Prostate gland (tissue), 2 donors: ENCODE measurements at regions not wholly inside any gene's neighbourhood (a gene's known extent, or its start where the extent isn't known, plus 50 kb on each side); places are given as distances from the start of the nearest gene placed in this dataset.

ENCODE experiments used
- DNase-seq: peaks from one replicate; pipeline ENCODE4 v3.0.0-alpha.2; 2019; ENCODE audit warnings: low spot score
- H3K27ac ChIP-seq, 2 donors: fragments of 200-600 bp; sonication (generic); 2 replicates each; pipeline ENCODE4 v1.5.1; 2017 to 2019
- H3K27me3 ChIP-seq: fragments of 200-600 bp; sonication (generic); replicated peaks from 2 replicates; pipeline ENCODE4 v1.5.1; 2019; ENCODE audit not compliant: insufficient read depth
- H3K36me3 ChIP-seq, 2 donors: fragments of 200-600 bp; sonication (generic); 1 replicate in 1 of 2; 2 replicates in 1 of 2; pipeline versions ENCODE4 v1.5.1 to v1.8.1; 2017 to 2019
- H3K4me1 ChIP-seq: fragments of 200-600 bp; sonication (generic); replicated peaks from 2 replicates; pipeline ENCODE4 v1.5.1; 2019
- H3K4me3 ChIP-seq, 2 donors: fragments of 200-600 bp; sonication (generic); 2 replicates each; pipeline ENCODE4 v1.5.1; 2017 to 2019
- H3K9me3 ChIP-seq: fragments of 200-600 bp; sonication (generic); 2 replicates; pipeline ENCODE4 v1.5.1; 2017
- POLR2A ChIP-seq: fragments of 450-650 bp; IDR thresholded peaks from one replicate; pipeline ENCODE4 v1.6.1; 2016; ENCODE audit warnings: antibody characterized with exemption, mild to moderate bottlenecking
- POLR2AphosphoS5 ChIP-seq: sonication (generic); formaldehyde crosslinking; IDR thresholded peaks from one replicate; pipeline ENCODE4 v1.6.1; 2017; ENCODE audit warnings: antibody characterized with exemption
- WGBS: methylation state at CpG from one replicate; pipeline ENCODE4 v1.1.5; 2018; 5-methylcytosine and 5-hydroxymethylcytosine counted together
- intact Hi-C: fragments of 100-400 bp; cut with DNase I; formaldehyde crosslinking; loops from one replicate; pipeline ENCODE4 v1.14.2; 2022
- TF ChIP-seq, protein P1 (sequence below), 4 experiments: fragments of 200-600 bp in 2 of 4; fragments of 450-650 bp in 2 of 4; sonication (generic) in 2 of 4; IDR thresholded peaks; 1 replicate in 3 of 4; 2 replicates in 1 of 4; pipeline ENCODE4 v1.5.1; 2016 to 2019; ENCODE audit warnings: antibody characterized with exemption in 4 of 4, mild to moderate bottlenecking in 2 of 4, moderate library complexity in 2 of 4

DNA sequence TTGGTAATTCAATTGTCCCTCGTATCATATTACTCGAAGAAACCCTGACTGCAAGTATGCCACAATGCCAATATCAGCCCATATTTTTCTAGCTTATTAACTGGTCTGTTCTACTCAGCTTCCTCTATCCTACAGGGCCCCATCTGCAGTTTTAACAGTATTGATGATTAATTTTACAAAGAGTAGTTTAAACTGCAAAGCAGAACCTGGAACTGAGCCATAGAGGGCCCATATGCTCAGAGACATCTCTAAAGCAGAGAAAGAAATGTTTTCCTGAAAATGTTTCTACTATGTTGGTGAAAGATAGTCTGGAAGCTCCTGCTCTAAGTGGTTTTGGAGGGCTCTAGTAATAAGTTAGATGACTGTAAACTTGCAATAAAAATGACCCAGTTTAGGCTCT, 259.4 kb upstream of the CENPE start:
- TF ChIP-seq, protein P1, sequence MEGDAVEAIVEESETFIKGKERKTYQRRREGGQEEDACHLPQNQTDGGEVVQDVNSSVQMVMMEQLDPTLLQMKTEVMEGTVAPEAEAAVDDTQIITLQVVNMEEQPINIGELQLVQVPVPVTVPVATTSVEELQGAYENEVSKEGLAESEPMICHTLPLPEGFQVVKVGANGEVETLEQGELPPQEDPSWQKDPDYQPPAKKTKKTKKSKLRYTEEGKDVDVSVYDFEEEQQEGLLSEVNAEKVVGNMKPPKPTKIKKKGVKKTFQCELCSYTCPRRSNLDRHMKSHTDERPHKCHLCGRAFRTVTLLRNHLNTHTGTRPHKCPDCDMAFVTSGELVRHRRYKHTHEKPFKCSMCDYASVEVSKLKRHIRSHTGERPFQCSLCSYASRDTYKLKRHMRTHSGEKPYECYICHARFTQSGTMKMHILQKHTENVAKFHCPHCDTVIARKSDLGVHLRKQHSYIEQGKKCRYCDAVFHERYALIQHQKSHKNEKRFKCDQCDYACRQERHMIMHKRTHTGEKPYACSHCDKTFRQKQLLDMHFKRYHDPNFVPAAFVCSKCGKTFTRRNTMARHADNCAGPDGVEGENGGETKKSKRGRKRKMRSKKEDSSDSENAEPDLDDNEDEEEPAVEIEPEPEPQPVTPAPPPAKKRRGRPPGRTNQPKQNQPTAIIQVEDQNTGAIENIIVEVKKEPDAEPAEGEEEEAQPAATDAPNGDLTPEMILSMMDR (IDR thresholded peaks at IDR 0.05), result no peak
- TF ChIP-seq POLR2AphosphoS5 (no peak), POLR2A (no peak)
- Histone ChIP-seq H3K27me3 (no peaks in the 10 kb centered on the region), H3K9me3 (no peaks in the 10 kb centered on the region), H3K4me3 (no peak overlapping the region), H3K4me1 (no peaks in the 10 kb centered on the region), H3K36me3 (no peaks in the 10 kb centered on the region), H3K27ac (no peak overlapping the region)
- DNase-seq, result no peak
- WGBS, result 92% methylated on average over 2 of the region's 2 CpGs
- intact Hi-C loops, result no loop called here

DNA sequence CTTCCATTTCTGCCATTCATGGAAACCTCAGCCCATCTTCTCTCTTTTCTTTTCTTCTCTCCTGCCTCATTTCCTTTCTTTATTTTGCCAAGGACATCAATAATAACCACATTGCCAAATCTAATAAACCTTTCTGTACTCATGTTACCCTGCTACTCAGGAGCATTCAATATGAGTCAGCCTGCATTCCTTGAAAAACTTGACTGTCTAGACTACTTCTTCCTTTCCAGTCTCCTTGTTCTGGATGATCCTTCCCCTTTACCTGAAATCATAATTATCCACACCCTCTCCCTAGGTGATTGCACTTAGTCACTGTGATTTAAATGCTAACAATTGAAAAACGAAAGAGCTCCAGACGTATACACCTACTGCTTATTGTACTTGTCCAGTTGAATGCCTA, 253.2 kb upstream of the CENPE start:
- TF ChIP-seq, protein P1 (IDR thresholded peaks at IDR 0.05), result no peak
- TF ChIP-seq POLR2AphosphoS5, result no peak
- TF ChIP-seq POLR2A, result no peak
- H3K27me3 ChIP-seq, result no peaks in the 10 kb centered on the region
- no peaks in the 10 kb centered on the region for H3K9me3 ChIP-seq
- H3K4me1 ChIP-seq, result no peaks in the 10 kb centered on the region
- H3K27ac ChIP-seq, result no peak overlapping the region
- intact Hi-C loops, result no loop called here
- 68% methylated on average over 2 of the region's 2 CpGs for WGBS
- no peak overlapping the region for H3K4me3 ChIP-seq
- no peak for DNase-seq
- no peaks in the 10 kb centered on the region for H3K36me3 ChIP-seq

DNA sequence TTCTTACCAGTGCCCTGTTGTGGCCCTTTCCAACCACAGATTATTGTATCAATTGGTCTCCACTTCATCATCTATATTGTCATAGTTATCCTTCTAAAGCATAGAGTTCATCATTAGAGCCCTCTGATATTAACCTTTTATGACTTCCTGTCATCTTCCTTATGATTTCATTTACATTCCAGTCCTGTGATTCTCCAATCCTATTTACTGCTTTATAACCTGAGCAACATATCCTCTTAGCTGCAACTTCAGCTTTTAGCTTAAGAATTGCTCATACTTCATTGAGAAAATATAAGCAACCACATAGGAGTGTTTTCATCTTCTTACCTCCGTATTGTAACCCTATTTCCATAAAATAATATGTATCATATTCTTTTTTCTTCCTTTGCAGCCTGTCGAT, 252.6 kb upstream of the CENPE start:
- no peaks in the 10 kb centered on the region for H3K9me3 ChIP-seq
- no peak overlapping the region for H3K27ac ChIP-seq
- no peaks in the 10 kb centered on the region for H3K36me3 ChIP-seq
- H3K4me1 ChIP-seq, result no peaks in the 10 kb centered on the region
- intact Hi-C loops, result no loop called here
- 93% methylated on average over 2 of the region's 2 CpGs for WGBS
- DNase-seq, result no peak
- TF ChIP-seq POLR2A (no peak), POLR2AphosphoS5 (no peak)
- TF ChIP-seq, protein P1 (IDR thresholded peaks at IDR 0.05), result no peak
- H3K27me3 ChIP-seq, result no peaks in the 10 kb centered on the region
- no peak overlapping the region for H3K4me3 ChIP-seq

DNA sequence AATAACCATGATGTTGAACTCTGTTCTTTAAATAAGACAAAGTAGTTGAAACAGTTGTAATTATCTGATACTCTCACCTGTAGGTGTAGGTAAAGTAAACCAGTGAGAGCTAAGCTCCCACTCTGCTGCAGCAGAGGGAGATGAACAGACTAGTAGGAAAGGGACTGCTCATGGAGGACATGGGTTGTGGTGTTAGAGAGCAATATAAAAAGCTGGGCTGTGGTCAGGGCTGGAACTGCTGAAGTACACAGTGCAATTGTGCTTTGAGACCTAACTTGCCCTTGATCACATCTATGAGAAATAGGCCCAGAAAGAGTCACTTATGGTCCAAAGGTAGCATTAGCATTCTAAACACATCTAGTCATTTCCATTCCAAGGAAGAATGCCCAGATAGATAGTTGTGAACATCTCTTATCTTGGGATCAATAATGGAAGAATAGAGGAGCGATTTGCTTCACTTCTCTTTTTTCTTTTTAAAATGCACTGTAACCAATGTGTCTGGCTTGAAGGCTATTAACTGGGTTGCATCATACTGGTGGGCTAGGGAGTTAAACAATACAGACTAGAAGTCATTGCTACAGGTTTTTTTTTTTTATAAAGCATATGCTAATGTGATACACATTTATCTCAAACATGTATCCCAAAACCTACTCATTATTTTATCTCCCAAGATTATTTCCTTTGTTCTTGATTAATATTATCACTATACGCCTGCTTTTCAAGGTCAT, 251.3 kb upstream of the CENPE start:
- intact Hi-C loops, result no loop called here
- Histone ChIP-seq H3K27ac (no peak overlapping the region), H3K9me3 (no peaks in the 10 kb centered on the region), H3K4me1 (no peaks in the 10 kb centered on the region), H3K36me3 (no peaks in the 10 kb centered on the region), H3K27me3 (no peaks in the 10 kb centered on the region), H3K4me3 (no peak overlapping the region)
- no peak for DNase-seq
- TF ChIP-seq POLR2A (no peak), POLR2AphosphoS5 (no peak)
- TF ChIP-seq, protein P1 (IDR thresholded peaks at IDR 0.05), result no peak
- WGBS, result 94% methylated on average over 2 of the region's 2 CpGs

DNA sequence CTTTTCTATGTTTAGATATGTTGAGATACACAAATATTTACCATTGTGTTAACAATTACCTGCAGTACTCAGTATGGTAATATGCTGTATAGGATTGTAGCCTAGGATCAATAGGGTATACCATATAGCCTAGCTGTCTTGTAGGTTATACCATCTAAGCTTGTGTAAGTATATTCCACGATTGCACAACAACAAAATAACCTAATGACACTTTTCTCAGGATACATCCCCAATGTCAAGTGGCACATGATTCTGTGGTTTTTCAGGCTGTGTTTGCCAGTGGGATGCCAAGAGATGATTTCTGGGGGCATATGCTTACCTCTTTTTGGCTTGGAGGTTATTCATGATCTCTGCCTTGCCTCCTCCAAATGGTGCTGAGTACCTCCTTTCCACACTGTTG, 247.2 kb upstream of the CENPE start:
- no peak overlapping the region for H3K4me3 ChIP-seq
- no peak for DNase-seq
- intact Hi-C loops, result no loop called here
- no peaks in the 10 kb centered on the region for H3K9me3 ChIP-seq
- no peaks in the 10 kb centered on the region for H3K4me1 ChIP-seq
- H3K27ac ChIP-seq, result no peak overlapping the region
- WGBS, result 83% methylated on average over 1 of the region's 1 CpG
- no peaks in the 10 kb centered on the region for H3K36me3 ChIP-seq
- no peak for TF ChIP-seq POLR2A
- TF ChIP-seq, protein P1 (IDR thresholded peaks at IDR 0.05), result no peak
- no peak for TF ChIP-seq POLR2AphosphoS5
- H3K27me3 ChIP-seq, result no peaks in the 10 kb centered on the region
